Progenitor cell of endocrine pancreas (in vitro differentiated cells): ENCODE measurements at regions not wholly inside any gene's neighbourhood (a gene's known extent, or its start where the extent isn't known, plus 50 kb on each side); places are given as distances from the start of the nearest gene placed in this dataset.

Experiments used
- DNase-seq: peaks from one replicate; pipeline ENCODE4 v3.0.0; 2021; ENCODE audit warnings: low spot score; ENCODE audit not compliant: unreplicated experiment
- H3K27ac Mint-ChIP-seq: 2 replicates; pipeline ENCODE4 v1.8.0; 2021; ENCODE audit warnings: mild to moderate bottlenecking, moderate library complexity, mixed read lengths
- H3K27me3 Mint-ChIP-seq: 2 replicates; pipeline ENCODE4 v1.8.0; 2021; ENCODE audit warnings: mixed read lengths
- H3K36me3 Mint-ChIP-seq: 2 replicates; pipeline ENCODE4 v1.8.0; 2022; ENCODE audit warnings: mixed read lengths; ENCODE audit not compliant: insufficient read depth
- H3K4me1 Mint-ChIP-seq: 2 replicates; pipeline ENCODE4 v1.8.0; 2021; ENCODE audit warnings: low read depth, mixed read lengths
- H3K4me3 Mint-ChIP-seq: 2 replicates; pipeline ENCODE4 v1.8.0; 2021; ENCODE audit warnings: low read depth, mild to moderate bottlenecking, moderate library complexity, mixed read lengths
- H3K9me3 Mint-ChIP-seq: 2 replicates; pipeline ENCODE4 v1.8.0; 2021; ENCODE audit warnings: low read depth, mixed read lengths
- CTCF ChIP-seq: fragments of 200-600 bp; sonication (generic); IDR thresholded peaks from one replicate; pipeline ENCODE4 v1.5.0; 2021; ENCODE audit warnings: antibody characterized with exemption, mild to moderate bottlenecking; ENCODE audit not compliant: unreplicated experiment

GRCh38 chr5:98401656-98402055, 371.8 kb upstream of the RGMB start:
- Mint-ChIP-seq H3K36me3 (no peaks in the 10 kb centered on the region), H3K27ac (no peak overlapping the region), H3K27me3 (no peaks in the 10 kb centered on the region), H3K4me1 (no peaks in the 10 kb centered on the region), H3K9me3 (no peaks in the 10 kb centered on the region), H3K4me3 (no peak overlapping the region)
- no peak for DNase-seq
- no peak for TF ChIP-seq CTCF

GRCh38 chr5:98402130-98402529, 371.3 kb upstream of the RGMB start:
- TF ChIP-seq CTCF: no peak
- H3K4me3 Mint-ChIP-seq: no peak overlapping the region
- H3K27ac Mint-ChIP-seq: no peak overlapping the region
- no peak for DNase-seq
- H3K9me3 Mint-ChIP-seq: no peaks in the 10 kb centered on the region
- no peaks in the 10 kb centered on the region for H3K27me3 Mint-ChIP-seq
- no peaks in the 10 kb centered on the region for H3K4me1 Mint-ChIP-seq
- H3K36me3 Mint-ChIP-seq: no peaks in the 10 kb centered on the region

GRCh38 chr5:98403131-98403530, 370.3 kb upstream of the RGMB start:
- no peak overlapping the region for H3K4me3 Mint-ChIP-seq
- no peaks in the 10 kb centered on the region for H3K36me3 Mint-ChIP-seq
- no peaks in the 10 kb centered on the region for H3K4me1 Mint-ChIP-seq
- no peak for TF ChIP-seq CTCF
- no peak for DNase-seq
- no peaks in the 10 kb centered on the region for H3K27me3 Mint-ChIP-seq
- no peaks in the 10 kb centered on the region for H3K9me3 Mint-ChIP-seq
- H3K27ac Mint-ChIP-seq: no peak overlapping the region

GRCh38 chr5:98414938-98415337, 358.5 kb upstream of the RGMB start:
- no peak overlapping the region for H3K4me3 Mint-ChIP-seq
- no peaks in the 10 kb centered on the region for H3K27me3 Mint-ChIP-seq
- no peak for DNase-seq
- no peak for TF ChIP-seq CTCF
- no peaks in the 10 kb centered on the region for H3K9me3 Mint-ChIP-seq
- no peaks in the 10 kb centered on the region for H3K36me3 Mint-ChIP-seq
- no peaks in the 10 kb centered on the region for H3K4me1 Mint-ChIP-seq
- no peak overlapping the region for H3K27ac Mint-ChIP-seq

- Mint-ChIP-seq H3K36me3 (no peaks in the 10 kb centered on the region), H3K27ac (no peak overlapping the region), H3K4me3 (no peak overlapping the region), H3K27me3 (no peaks in the 10 kb centered on the region), H3K9me3 (no peaks in the 10 kb centered on the region), H3K4me1 (no peaks in the 10 kb centered on the region)
- no peak for TF ChIP-seq CTCF
- no peak for DNase-seq
Observed at GRCh38 chr5:98415663-98416062, 357.8 kb upstream of the RGMB start.
